GM18505 (cell line): ENCODE measurements at regions not wholly inside any gene's neighbourhood (a gene's known extent, or its start where the extent isn't known, plus 50 kb on each side); places are given as distances from the start of the nearest gene placed in this dataset.

Experiments
- ATAC-seq: cut with Tn5 transposase; IDR thresholded peaks from one replicate; pipeline ENCODE4 v1.9.1; 2021; ENCODE audit not compliant: unreplicated experiment
- POLR2A ChIP-seq: IDR thresholded peaks from 4 replicates; pipeline ENCODE4 v1.6.1; 2011; ENCODE audit warnings: borderline replicate concordance; ENCODE audit not compliant: insufficient read depth, insufficient read length; ENCODE audit errors: extremely low read depth

DNA sequence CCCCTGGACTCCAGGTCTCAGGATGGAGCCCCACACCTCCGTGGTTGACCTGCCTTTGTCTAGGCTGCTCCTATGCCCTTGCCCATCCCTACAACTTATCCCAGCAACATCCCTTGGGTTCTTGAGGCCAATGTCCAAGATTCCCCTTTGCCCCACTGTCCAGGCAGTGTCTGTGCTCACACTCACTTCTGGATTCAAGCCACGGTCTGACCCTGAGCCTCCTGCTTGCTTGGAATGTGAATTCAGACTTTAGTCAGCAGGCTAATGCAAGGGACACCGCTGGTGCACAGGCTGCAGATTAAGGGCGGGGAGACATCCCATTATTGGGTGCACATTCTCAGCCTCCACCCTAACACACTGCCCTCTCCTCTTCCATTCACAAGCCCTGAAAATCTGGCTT, 154.1 kb downstream of the WNT5A start:
- ATAC-seq, result no peak

DNA sequence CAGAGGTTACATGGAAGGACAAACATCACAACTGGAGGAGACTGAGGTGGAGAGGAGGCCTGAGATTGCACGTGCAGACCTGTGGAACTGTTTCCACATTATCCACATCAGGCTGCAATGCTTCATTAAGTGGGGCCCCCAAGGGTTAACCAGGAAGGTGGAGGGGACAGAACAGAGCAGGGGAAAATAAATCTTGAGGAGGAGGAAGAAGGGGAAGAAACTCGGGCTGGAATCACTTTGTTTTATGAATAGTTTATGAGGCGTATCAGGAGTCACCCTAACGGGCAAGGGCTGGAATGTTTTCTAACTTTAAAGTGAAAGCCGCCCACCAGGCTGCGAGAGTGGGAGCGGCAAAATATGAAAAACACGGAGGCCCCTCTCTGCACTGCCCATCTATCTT, 154.9 kb downstream of the WNT5A start:
- TF ChIP-seq POLR2A, result no peak
- ATAC-seq, result no peak

More for the DNA sequence above, 154.1 kb downstream of the WNT5A start:
- TF ChIP-seq POLR2A, result no peak

DNA sequence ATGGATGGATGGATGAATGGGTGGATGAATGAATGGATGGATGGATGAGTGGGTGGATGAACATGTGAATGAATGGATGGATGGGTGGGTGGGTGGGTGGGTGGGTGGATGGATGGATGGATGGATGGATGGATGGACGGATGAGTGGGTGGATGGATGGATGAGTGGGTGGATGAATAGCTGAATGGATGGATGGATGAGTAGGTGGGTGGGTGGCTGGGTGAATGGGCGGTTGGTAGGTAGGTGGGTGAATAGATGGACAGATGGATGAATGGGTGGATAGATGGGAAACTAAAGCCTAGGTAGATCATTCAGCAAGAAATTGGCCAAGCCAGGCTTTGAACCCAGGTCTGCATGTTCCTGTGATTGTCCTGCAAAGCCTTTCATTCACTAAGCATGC, 155.6 kb downstream of the WNT5A start:
- ATAC-seq, result no peak
- TF ChIP-seq POLR2A, result no peak

DNA sequence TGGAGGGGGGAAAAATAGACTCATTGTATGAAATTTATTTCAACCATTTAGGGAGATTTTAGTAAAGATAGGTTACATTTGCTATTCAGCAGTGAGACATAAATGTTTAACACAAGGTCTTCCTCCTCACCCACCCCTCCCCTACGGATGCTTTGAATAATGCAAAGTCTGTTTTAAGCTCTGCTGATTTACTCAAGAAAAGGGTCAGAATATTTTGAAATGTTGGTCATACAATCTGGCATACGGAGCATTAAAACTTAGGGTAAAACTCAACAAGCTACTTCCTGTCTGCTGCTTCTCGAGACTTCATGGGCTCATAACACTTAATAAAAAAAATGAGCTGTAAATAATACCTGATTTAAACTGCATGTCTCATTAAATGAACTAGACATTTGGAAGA, 156.3 kb downstream of the WNT5A start:
- TF ChIP-seq POLR2A, result no peak
- no peak for ATAC-seq

DNA sequence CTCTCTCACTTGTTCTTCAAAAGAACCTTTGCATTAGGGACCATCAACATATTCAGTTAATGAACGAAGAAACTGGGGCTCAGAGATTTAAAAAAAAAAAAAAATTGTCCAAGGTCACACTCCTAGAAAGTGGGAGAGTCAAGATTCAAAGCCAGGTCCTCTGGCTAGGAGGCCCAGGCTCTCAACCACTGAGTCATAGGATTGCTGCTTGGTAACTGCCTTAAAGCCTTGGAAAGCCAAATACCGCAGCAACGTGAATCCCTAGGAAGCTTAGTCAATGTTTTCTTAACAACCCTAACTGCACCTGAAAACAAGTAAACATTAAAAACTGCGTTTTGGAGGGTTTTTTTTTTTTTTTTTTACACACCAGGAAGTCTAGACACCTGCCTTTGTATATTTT, 156.8 kb downstream of the WNT5A start:
- ATAC-seq, result no peak
- no peak for TF ChIP-seq POLR2A

DNA sequence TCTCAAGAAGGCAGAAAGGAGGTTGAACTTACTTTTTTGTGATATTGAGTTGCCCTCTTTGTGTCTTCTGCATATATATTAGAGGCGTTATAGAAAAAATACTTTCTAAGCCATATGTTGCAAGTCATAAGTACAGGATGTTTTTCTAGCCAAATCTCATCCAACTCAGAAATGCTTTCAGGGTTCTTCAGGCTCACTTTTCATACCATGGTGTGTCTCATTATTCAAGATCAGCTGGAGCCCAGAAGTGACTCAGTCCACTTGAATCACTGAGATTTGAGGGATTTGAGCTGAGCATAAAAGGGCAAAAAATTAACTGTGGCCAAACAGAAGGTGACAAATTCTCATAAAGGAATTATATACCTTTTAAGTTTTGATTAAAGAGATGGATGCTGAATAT, 157.3 kb downstream of the WNT5A start:
- ATAC-seq, result no peak
- TF ChIP-seq POLR2A, result no peak

DNA sequence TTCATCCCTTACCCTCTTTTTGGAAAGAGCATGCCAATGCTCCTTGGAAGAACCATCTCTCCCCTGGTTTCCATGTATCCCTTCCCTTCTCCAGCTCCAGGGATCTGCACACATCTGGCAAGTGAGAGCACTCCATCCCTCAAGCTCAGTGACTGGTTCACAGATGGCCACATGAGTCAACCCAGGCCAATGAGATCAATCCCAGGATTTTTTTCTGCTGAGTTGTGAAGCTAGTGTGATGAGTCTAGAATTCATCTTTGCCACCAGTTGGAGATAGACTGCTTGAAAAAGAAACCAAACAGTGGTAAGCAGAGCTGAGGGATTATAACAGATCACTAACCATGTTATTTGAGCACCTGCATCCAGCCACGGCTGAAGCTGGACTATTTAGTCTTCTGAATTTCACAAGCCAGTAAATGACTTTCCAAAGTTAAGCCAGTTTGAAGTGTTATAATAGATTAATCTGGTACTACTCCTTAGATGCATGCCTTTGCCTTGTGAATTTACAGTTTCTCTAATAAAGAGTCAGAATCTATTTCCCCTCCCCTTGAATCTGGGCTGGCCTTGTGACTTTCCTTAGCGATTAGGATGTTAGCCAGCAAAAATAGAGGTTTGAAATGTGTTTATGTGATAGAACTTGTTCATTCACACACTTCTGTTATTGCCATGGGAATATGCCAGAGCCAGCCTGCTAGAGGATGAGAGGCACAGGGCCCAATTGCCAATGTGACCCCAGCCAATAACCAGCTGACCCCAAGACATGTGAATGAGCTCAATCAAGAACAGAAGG, 159.8 kb downstream of the WNT5A start:
- ATAC-seq, result no peak
- no peak for TF ChIP-seq POLR2A

DNA sequence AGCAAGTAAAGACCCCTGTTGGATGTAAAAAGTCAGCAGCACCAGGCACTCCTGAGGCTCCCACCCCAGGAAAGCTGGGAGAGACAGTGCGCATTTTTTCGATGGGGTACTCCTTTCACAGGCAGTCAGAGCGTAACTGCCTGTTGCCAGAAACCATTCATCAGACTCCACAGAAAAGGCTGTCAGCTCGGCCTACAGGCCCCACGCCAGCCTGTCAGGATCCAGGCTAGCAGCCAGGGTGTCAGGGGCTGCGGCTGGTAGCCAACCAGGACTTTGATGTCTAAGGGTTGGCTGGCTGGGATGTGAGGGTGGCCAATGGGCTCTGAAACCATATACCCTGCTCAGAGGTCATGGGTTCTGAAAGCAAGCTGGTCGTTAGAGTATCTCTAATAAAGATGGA, 164.5 kb downstream of the WNT5A start:
- no peak for TF ChIP-seq POLR2A
- ATAC-seq, result no peak

DNA sequence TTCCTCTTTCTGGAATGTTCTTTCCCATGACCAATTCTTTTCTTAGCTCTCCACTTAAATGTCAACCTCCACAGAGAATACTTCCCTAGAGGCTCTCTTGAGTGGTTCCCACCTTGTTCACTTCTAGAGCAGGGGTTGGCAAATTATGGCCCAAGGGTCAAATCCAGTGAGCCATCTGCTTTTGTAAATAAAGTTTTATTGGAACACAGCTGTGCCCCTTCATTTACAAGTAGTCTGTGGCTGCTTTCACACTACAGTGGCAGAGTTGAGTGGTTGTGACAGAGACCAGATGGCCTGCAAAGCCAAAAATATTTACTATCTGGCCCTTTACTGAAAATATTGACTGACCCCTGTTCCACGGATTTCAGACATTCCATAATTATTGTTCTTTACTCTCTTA, 166.2 kb downstream of the WNT5A start:
- no peak for TF ChIP-seq POLR2A
- no peak for ATAC-seq

DNA sequence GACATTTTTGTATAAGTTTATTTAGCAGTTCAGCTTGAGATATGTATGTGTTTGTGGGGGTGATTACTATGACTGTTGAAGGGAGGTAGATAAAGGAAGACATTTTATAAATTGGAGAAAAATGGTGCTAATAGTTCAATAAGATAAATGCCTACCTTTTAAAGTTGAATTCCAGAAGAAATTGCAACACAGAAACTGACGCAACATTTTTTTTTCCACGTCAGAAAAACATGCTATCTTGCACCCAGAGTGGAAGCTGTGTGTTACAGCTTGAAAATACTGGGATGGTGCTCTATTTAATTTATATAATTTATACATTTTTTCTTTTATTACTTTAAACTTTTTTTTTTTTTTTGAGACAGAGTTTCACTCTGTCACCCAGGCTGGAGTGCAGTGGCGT, 171.7 kb downstream of the WNT5A start:
- no peak for TF ChIP-seq POLR2A
- no peak for ATAC-seq

DNA sequence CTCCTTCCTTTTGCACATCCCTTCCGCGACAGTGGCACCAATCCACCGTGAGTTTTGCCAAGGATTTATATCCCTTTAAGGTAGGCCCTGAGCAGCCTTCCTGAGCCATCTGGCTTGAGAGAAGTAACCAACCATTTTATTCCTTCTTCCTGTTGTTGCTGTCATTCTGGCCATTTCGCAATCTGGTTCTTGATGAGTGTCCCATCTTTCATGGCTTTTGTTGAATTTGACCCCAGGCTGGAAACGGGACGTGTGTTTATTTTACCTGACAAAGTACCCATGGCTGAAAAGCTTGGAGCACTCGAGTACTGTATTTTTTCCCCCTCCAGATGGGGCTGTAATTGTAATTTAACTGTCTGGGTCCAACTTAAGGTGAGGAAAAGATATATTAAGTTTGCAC, 173.4 kb downstream of the WNT5A start:
- ATAC-seq, result no peak
- TF ChIP-seq POLR2A, result no peak

DNA sequence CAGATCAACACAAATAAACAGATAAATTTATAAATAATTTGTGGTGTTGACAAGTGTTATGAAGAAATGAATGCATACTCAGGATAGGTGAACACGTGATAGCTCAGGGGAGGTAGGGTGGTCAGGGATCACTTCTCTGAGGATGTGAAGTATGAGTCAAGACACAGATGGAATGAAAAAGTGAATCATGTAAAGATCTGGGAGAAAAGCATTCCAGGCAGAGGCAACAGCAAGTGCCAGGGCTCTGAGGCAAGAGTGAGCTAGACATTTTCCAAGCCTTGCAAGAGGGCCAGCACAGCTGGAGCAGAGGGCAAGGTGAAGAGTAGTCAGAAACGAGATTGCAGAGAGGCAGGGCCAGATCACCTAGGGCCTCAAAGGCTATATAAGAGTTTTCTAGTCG, 177.8 kb downstream of the WNT5A start:
- no peak for ATAC-seq
- TF ChIP-seq POLR2A, result no peak

DNA sequence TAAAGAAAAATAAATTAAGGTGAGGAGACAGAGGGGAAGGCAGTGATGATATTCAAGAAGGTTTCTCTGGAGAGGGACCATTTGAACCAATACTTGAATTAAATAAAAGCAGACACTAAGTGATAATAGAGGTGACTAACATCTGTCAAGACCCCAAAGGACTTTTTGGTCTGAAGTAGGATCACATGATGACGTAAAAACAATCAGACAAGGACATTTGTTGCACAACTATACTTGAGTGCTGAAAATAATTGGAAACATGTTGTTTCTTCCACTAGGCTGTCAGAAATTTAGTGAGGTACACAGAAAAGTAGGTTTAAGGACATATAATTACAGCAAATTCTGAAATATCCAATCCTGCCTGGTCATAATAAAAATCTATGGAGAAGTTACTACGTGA, 179.5 kb downstream of the WNT5A start:
- ATAC-seq, result no peak

DNA sequence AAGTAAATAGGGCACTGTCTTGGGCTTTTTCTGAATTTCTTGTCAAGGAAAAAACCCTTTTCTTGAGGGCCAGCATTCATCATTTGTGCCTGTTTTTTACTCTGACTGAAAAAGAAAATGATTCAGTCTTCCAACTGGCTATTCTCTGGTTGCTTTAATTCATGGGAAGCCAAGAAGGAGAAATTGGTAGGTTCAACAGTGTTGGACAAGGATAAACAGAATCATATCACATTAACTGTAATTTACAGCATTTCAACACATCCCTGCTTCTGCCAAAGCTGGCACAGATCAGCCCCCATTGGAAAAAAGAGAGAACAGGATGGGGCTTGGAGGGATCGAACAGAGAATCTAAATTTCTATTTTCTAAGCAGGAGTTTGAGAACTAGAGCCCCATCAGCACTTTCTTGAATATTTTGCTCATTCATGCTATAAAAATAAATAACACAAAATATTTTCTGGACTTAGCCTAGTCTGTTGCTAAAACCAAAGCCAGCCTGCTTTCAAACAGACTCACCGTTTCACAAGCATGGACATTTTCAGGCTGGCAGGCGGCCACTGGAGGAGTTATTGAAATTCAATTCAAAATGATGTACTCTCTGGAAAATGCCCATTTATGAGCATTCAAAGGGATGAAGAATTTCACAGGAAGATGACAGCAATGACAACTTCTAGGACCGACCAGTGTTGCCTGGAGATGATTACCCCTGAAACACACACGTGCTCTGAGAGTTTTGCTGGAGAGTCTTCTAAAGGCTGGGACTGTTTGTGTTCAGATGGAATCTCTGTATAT, 181.2 kb downstream of the WNT5A start:
- TF ChIP-seq POLR2A, result no peak

More for the DNA sequence above, 179.5 kb downstream of the WNT5A start:
- TF ChIP-seq POLR2A, result no peak

More for the DNA sequence above, 181.2 kb downstream of the WNT5A start:
- no peak for ATAC-seq
